GM12891 (cell line): ENCODE measurements at regions not wholly inside any gene's neighbourhood (a gene's known extent, or its start where the extent isn't known, plus 50 kb on each side); places are given as distances from the start of the nearest gene placed in this dataset.
"Not testable (repeated sequence)": the region's sequence is repeated elsewhere in the genome, so short reads cannot be mapped to it uniquely, and the experiment has no call there.

Source experiments
- DNase-seq: peaks from one replicate; pipeline ENCODE4 v3.0.0; 2011; ENCODE audit warnings: low spot score; ENCODE audit not compliant: insufficient read length
- FAIRE-seq: peaks from 2 replicates; lab custom pipeline; 2011; peaks lifted over from hg19 to GRCh38; lab: Jason Lieb, UNC
- PAX5 ChIP-seq: IDR thresholded peaks from 2 replicates; pipeline ENCODE4 v1.6.1; 2011; ENCODE audit warnings: low read length, moderate library complexity, mild to moderate bottlenecking; ENCODE audit not compliant: insufficient read depth, severe bottlenecking
- POLR2A ChIP-seq: IDR thresholded peaks from 2 replicates; pipeline ENCODE4 v1.6.1; 2011; ENCODE audit warnings: low read depth, low read length, control low read depth
- POLR2AphosphoS5 ChIP-seq: IDR thresholded peaks from 2 replicates; pipeline ENCODE4 v1.6.1; 2011; ENCODE audit warnings: low read depth, low read length, control low read depth
- POU2F2 ChIP-seq: IDR thresholded peaks from 2 replicates; pipeline ENCODE4 v1.6.1; 2011; ENCODE audit warnings: low read depth, mild to moderate bottlenecking, control low read depth, low read length, moderate library complexity
- SPI1 ChIP-seq: IDR thresholded peaks from 2 replicates; pipeline ENCODE4 v1.6.1; 2011; ENCODE audit warnings: low read depth, low read length, control low read depth
- TAF1 ChIP-seq: IDR thresholded peaks from 2 replicates; pipeline ENCODE4 v1.6.1; 2011; ENCODE audit warnings: low read depth, low read length, control low read depth

GRCh38 chr5:10034001-10034400 lies 215.7 kb downstream of the ATPSCKMT start:
- no peak for FAIRE-seq
- no peak for DNase-seq
- TF ChIP-seq POLR2A (no peak), POLR2AphosphoS5 (no peak), POU2F2 (no peak), SPI1 (no peak), PAX5 (no peak), TAF1 (no peak)

GRCh38 chr5:10031817-10032216 lies 217.9 kb downstream of the ATPSCKMT start:
- DNase-seq (no peak), FAIRE-seq (no peak)
- TF ChIP-seq PAX5 (no peak), POLR2AphosphoS5 (no peak), SPI1 (no peak), POLR2A (no peak), TAF1 (no peak), POU2F2 (no peak)

GRCh38 chr5:10030219-10030831 lies 219.4 kb downstream of the ATPSCKMT start:
- TF ChIP-seq SPI1, result no peak
- no peak for TF ChIP-seq POU2F2
- TF ChIP-seq TAF1, result no peak
- no peak for TF ChIP-seq PAX5
- no peak for TF ChIP-seq POLR2AphosphoS5
- TF ChIP-seq POLR2A, result no peak
- FAIRE-seq (no peak), DNase-seq (no peak)

- DNase-seq (no peak), FAIRE-seq (no peak)
- TF ChIP-seq PAX5 (no peak), POLR2AphosphoS5 (no peak), TAF1 (no peak), POLR2A (no peak), SPI1 (no peak), POU2F2 (no peak)
These were observed 226.2 kb downstream of the ATPSCKMT start for GRCh38 chr5:10023494-10023893.

- DNase-seq (no peak), FAIRE-seq (no peak)
- TF ChIP-seq TAF1, result no peak
- TF ChIP-seq POU2F2, result no peak
These were observed 228.4 kb downstream of the ATPSCKMT start for GRCh38 chr5:10021248-10021647.

- DNase-seq, result no peak
- TF ChIP-seq TAF1 (no peak), POLR2AphosphoS5 (no peak), POU2F2 (no peak), POLR2A (no peak), SPI1 (no peak), PAX5 (no peak)
- no peak for FAIRE-seq
These were observed 230.5 kb downstream of the ATPSCKMT start for GRCh38 chr5:10019236-10019635.

- TF ChIP-seq PAX5 (no peak), POLR2AphosphoS5 (no peak), SPI1 (no peak), POLR2A (no peak), TAF1 (no peak), POU2F2 (no peak)
- FAIRE-seq (no peak), DNase-seq (no peak)
These were observed 231.3 kb downstream of the ATPSCKMT start for GRCh38 chr5:10018201-10019069.

GRCh38 chr5:10017786-10018185 lies 231.9 kb downstream of the ATPSCKMT start:
- TF ChIP-seq POU2F2 (no peak), TAF1 (no peak), SPI1 (no peak), POLR2A (no peak), POLR2AphosphoS5 (no peak), PAX5 (no peak)
- no peak for FAIRE-seq
- no peak for DNase-seq

- DNase-seq, FAIRE-seq: not testable (repeated sequence)
These were observed 233.1 kb downstream of the ATPSCKMT start for GRCh38 chr5:10016559-10016958.

GRCh38 chr5:10015681-10016080 lies 234.0 kb downstream of the ATPSCKMT start:
- FAIRE-seq, DNase-seq: not testable (repeated sequence)
